ENCODE measurements at regions not wholly inside any gene's neighbourhood (a gene's known extent, or its start where the extent isn't known, plus 50 kb on each side); places are given as distances from the start of the nearest gene placed in this dataset.
"Not testable (repeated sequence)": the region's sequence is repeated elsewhere in the genome, so short reads cannot be mapped to it uniquely, and the experiment has no call there.

- DNase-seq (ENCODE audit: low read depth): peak; percentile 58
These were observed 79.7 kb upstream of the IGFBP5 start for GRCh38 chr2:216775043-216775453.

GRCh38 chr2:216774620-216775019, 79.3 kb upstream of the IGFBP5 start:
- no peak for DNase-seq (ENCODE audit: low read depth)

- no peak for DNase-seq (ENCODE audit: low read depth)
These were observed 78.8 kb upstream of the IGFBP5 start for GRCh38 chr2:216774180-216774579.

GRCh38 chr2:216773072-216773471, 77.7 kb upstream of the IGFBP5 start:
- no peak for DNase-seq (ENCODE audit: low read depth)

- DNase-seq (ENCODE audit: low read depth): no peak
These were observed 75.4 kb upstream of the IGFBP5 start for GRCh38 chr2:216770717-216771116.

- no peak for DNase-seq (ENCODE audit: low read depth)
These were observed 74.7 kb upstream of the IGFBP5 start for GRCh38 chr2:216770050-216770449.

GRCh38 chr2:216769626-216770025, 74.3 kb upstream of the IGFBP5 start:
- DNase-seq (ENCODE audit: low read depth): no peak

GRCh38 chr2:216768908-216769411, 73.6 kb upstream of the IGFBP5 start:
- DNase-seq (ENCODE audit: low read depth): no peak

GRCh38 chr2:216765761-216766262, 70.5 kb upstream of the IGFBP5 start:
- DNase-seq (ENCODE audit: low read depth): no peak

GRCh38 chr2:216763396-216763795, 68.0 kb upstream of the IGFBP5 start:
- DNase-seq (ENCODE audit: low read depth): no peak

GRCh38 chr2:216761809-216762208, 66.5 kb upstream of the IGFBP5 start:
- DNase-seq (ENCODE audit: low read depth): no peak

GRCh38 chr2:216761133-216761532, 65.8 kb upstream of the IGFBP5 start:
- no peak for DNase-seq (ENCODE audit: low read depth)

GRCh38 chr2:216758256-216759155, 63.2 kb upstream of the IGFBP5 start:
- no peak for DNase-seq (ENCODE audit: low read depth)

- DNase-seq (ENCODE audit: low read depth): no peak
These were observed 62.2 kb upstream of the IGFBP5 start for GRCh38 chr2:216757532-216757931.

GRCh38 chr2:216756435-216756834, 61.1 kb upstream of the IGFBP5 start:
- no peak for DNase-seq (ENCODE audit: low read depth)

GRCh38 chr2:216754812-216755211, 59.5 kb upstream of the IGFBP5 start:
- no peak for DNase-seq (ENCODE audit: low read depth)

- DNase-seq (ENCODE audit: low read depth): no peak
These were observed 59.0 kb upstream of the IGFBP5 start for GRCh38 chr2:216754336-216754735.

GRCh38 chr2:216752855-216753505, 57.6 kb upstream of the IGFBP5 start:
- no peak for DNase-seq (ENCODE audit: low read depth)

- not testable (repeated sequence) for DNase-seq (ENCODE audit: low read depth)
These were observed 55.4 kb upstream of the IGFBP5 start for GRCh38 chr2:216750750-216751149.

GRCh38 chr2:216746268-216746667, 50.9 kb upstream of the IGFBP5 start:
- not testable (repeated sequence) for DNase-seq (ENCODE audit: low read depth)

- DNase-seq (ENCODE audit: low read depth): no peak
These were observed 50.1 kb upstream of the IGFBP5 start for GRCh38 chr2:216745453-216745852.

Data from fibroblast of the conjunctiva (primary cell).